ENCODE measurements at regions not wholly inside any gene's neighbourhood (a gene's known extent, or its start where the extent isn't known, plus 50 kb on each side); places are given as distances from the start of the nearest gene placed in this dataset.

- no peak for TF ChIP-seq CTCF (IDR thresholded peaks at IDR 0.05)
- Histone ChIP-seq H3K9ac (ENCODE audit: low read depth in 2 of 2, low read length in 2 of 2) (no peak overlapping the region), H3K27me3 (no peaks in the 10 kb centered on the region), H3K36me3 (no peaks in the 10 kb centered on the region), H3K27ac (no peak overlapping the region), H3K9me3 (peaks cover 4% of the 10 kb centered on the region), H3K4me1 (no peaks in the 10 kb centered on the region), H3K4me3 (no peak overlapping the region)
- intact Hi-C loops (cut with DNase I), result no loop called here
- no peak for DNase-seq
Measured at GRCh38 chr13:65011378-65011777, 2218.8 kb downstream of the PCDH9 start.

- no peaks in the 10 kb centered on the region for H3K4me1 ChIP-seq
- no peak for DNase-seq
- no peaks in the 10 kb centered on the region for H3K27me3 ChIP-seq
- no peaks in the 10 kb centered on the region for H3K9me3 ChIP-seq
- no peak overlapping the region for H3K27ac ChIP-seq
- TF ChIP-seq CTCF (IDR thresholded peaks at IDR 0.05), result no peak
- no peak overlapping the region for H3K9ac ChIP-seq (ENCODE audit: low read depth in 2 of 2, low read length in 2 of 2)
- no peak overlapping the region for H3K4me3 ChIP-seq
- intact Hi-C loops (cut with DNase I), result no loop called here
- H3K36me3 ChIP-seq, result no peaks in the 10 kb centered on the region
Measured at GRCh38 chr13:64997438-64997837, 2232.7 kb downstream of the PCDH9 start.

GRCh38 chr13:64993514-64994164 lies 2236.5 kb downstream of the PCDH9 start:
- no peak for TF ChIP-seq CTCF (IDR thresholded peaks at IDR 0.05)
- intact Hi-C loops (cut with DNase I), result no loop called here

GRCh38 chr13:64992314-64992713 lies 2237.8 kb downstream of the PCDH9 start:
- Histone ChIP-seq H3K27me3 (no peaks in the 10 kb centered on the region), H3K4me1 (no peaks in the 10 kb centered on the region), H3K9me3 (no peaks in the 10 kb centered on the region), H3K9ac (ENCODE audit: low read depth in 2 of 2, low read length in 2 of 2) (no peak overlapping the region), H3K36me3 (no peaks in the 10 kb centered on the region), H3K4me3 (no peak overlapping the region), H3K27ac (no peak overlapping the region)
- intact Hi-C loops (cut with DNase I), result no loop called here
- DNase-seq, result no peak
- no peak for TF ChIP-seq CTCF (IDR thresholded peaks at IDR 0.05)

More at GRCh38 chr13:64993514-64994164, 2236.5 kb downstream of the PCDH9 start:
- H3K9ac ChIP-seq (ENCODE audit: low read depth in 2 of 2, low read length in 2 of 2), result no peak overlapping the region
- no peaks in the 10 kb centered on the region for H3K36me3 ChIP-seq
- DNase-seq, result no peak
- H3K9me3 ChIP-seq, result no peaks in the 10 kb centered on the region
- no peak overlapping the region for H3K27ac ChIP-seq
- H3K4me3 ChIP-seq, result no peak overlapping the region
- no peaks in the 10 kb centered on the region for H3K27me3 ChIP-seq
- no peaks in the 10 kb centered on the region for H3K4me1 ChIP-seq

- DNase-seq, result no peak
- Histone ChIP-seq H3K27ac (no peak overlapping the region), H3K27me3 (no peaks in the 10 kb centered on the region), H3K9ac (ENCODE audit: low read depth in 2 of 2, low read length in 2 of 2) (no peak overlapping the region), H3K36me3 (no peaks in the 10 kb centered on the region), H3K4me1 (no peaks in the 10 kb centered on the region), H3K4me3 (no peak overlapping the region), H3K9me3 (no peaks in the 10 kb centered on the region)
- TF ChIP-seq CTCF (IDR thresholded peaks at IDR 0.05), result no peak
- intact Hi-C loops (cut with DNase I), result no loop called here
Measured at GRCh38 chr13:64985075-64985474, 2245.1 kb downstream of the PCDH9 start.

Data from colonic mucosa (tissue), 4 donors.